GM12891 (cell line): ENCODE measurements at regions not wholly inside any gene's neighbourhood (a gene's known extent, or its start where the extent isn't known, plus 50 kb on each side); places are given as distances from the start of the nearest gene placed in this dataset.

Experiments
- POLR2A ChIP-seq: IDR thresholded peaks from 2 replicates; pipeline ENCODE4 v1.6.1; 2011; ENCODE audit warnings: low read depth, low read length, control low read depth
- POLR2AphosphoS5 ChIP-seq: IDR thresholded peaks from 2 replicates; pipeline ENCODE4 v1.6.1; 2011; ENCODE audit warnings: low read depth, low read length, control low read depth

DNA sequence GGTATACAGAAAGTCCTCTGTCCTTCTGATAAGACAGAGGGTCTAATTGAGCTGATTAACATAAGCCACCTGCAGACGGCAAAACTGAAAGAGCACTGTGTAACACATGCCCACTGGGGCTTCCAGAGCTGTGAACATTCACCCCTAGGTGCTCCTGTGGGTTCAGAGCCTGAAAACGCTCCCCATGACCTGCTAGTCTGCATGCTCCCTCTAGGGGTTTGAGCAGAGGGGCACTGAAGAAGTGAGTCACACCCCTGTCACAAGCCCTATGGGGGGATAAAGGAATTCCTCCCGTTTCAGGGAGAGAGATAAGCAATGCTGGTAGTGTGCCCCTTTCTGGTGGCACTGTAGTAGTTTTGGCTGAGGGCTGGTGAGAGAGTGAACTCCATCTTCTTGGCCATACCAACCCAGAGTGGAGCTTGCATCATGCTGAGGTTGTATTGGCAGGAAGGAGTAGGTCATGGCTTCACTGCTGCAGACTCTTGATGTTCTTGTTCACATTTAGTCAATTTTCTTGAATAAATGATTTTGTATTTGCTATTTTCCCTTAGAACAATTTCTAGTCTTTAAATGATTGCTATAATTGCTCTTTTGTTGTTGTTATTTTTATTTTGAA, 637.5 kb upstream of the MAN1A1 start:
- no peak for TF ChIP-seq POLR2A
- TF ChIP-seq POLR2AphosphoS5: no peak
